SK-N-SH (cell line): ENCODE measurements at regions not wholly inside any gene's neighbourhood (a gene's known extent, or its start where the extent isn't known, plus 50 kb on each side); places are given as distances from the start of the nearest gene placed in this dataset.

Source experiments
- CTCF ChIA-PET: fragments of 300-600, 350-600 bp; formaldehyde crosslinking; extraction: SDS; loops from one replicate; lab custom pipeline; 2021; lab: Yijun Ruan, JAX
- POLR2A ChIA-PET: fragments of 350-600 bp; sonication (Branson Sonifier 250); formaldehyde crosslinking; extraction: SDS; loops from one replicate; lab custom pipeline; 2020; ENCODE audit warnings: antibody characterized with exemption, inconsistent platforms; lab: Yijun Ruan, JAX
- DNase-seq: peaks from one replicate; pipeline ENCODE4 v3.0.0; 2012
- H2AFZ ChIP-seq: fragments of 200-600 bp; sonication (generic); 2 replicates; pipeline ENCODE4 v1.8.1; 2016; ENCODE audit warnings: antibody characterized with exemption, mild to moderate bottlenecking, low read depth
- H3F3A ChIP-seq: fragments of 200-600 bp; sonication (generic); replicated peaks from 2 replicates; pipeline ENCODE3; 2016; ENCODE audit warnings: antibody characterized with exemption, mild to moderate bottlenecking; ENCODE audit not compliant: insufficient read depth
- H3K27ac ChIP-seq, 2 experiments: fragments of 200-500 bp in 1 of 2; fragments of 200-600 bp in 1 of 2; sonication (Bioruptor generic) in 1 of 2; sonication (generic), shearing (Covaris generic) in 1 of 2; 2 replicates each; pipeline versions ENCODE4 v1.5.1 to v1.6.1; 2014 to 2016; ENCODE audit warnings: low read depth in 2 of 2, inconsistent platforms in 1 of 2, low read length in 1 of 2, mild to moderate bottlenecking in 1 of 2, mixed read lengths in 1 of 2
- H3K27me3 ChIP-seq: fragments of 200-600 bp; sonication (generic), shearing (Covaris generic); 2 replicates; pipeline ENCODE4 v1.6.1; 2016; ENCODE audit warnings: mixed run types; ENCODE audit not compliant: insufficient read depth
- H3K36me3 ChIP-seq, 2 experiments: fragments of 200-500 bp in 1 of 2; fragments of 200-600 bp in 1 of 2; sonication (Bioruptor generic) in 1 of 2; sonication (generic) in 1 of 2; replicated peaks in 1 of 2; 2 replicates each; pipeline versions ENCODE3 to v1.5.1; 2014 to 2016; ENCODE audit warnings: low read length in 1 of 2, mild to moderate bottlenecking in 1 of 2; ENCODE audit not compliant: insufficient read depth in 2 of 2, control insufficient read depth in 1 of 2
- H3K4me1 ChIP-seq, 2 experiments: fragments of 200-500 bp in 1 of 2; fragments of 200-600 bp in 1 of 2; sonication (Bioruptor generic) in 1 of 2; sonication (generic), shearing (Covaris generic) in 1 of 2; 2 replicates each; pipeline versions ENCODE4 v1.5.1 to v1.6.1; 2014 to 2016; ENCODE audit warnings: low read depth in 1 of 2, low read length in 1 of 2, mixed run types in 1 of 2; ENCODE audit not compliant: insufficient read depth in 2 of 2, control insufficient read depth in 1 of 2
- H3K4me2 ChIP-seq: fragments of 200-600 bp; sonication (generic), shearing (Covaris generic); 2 replicates; pipeline ENCODE4 v1.6.1; 2017; ENCODE audit warnings: mixed run types
- H3K4me3 ChIP-seq, 2 experiments: fragments of 200-500 bp in 1 of 2; fragments of 200-600 bp in 1 of 2; sonication (Bioruptor generic) in 1 of 2; sonication (generic), shearing (Covaris generic) in 1 of 2; 2 replicates each; pipeline versions ENCODE4 v1.5.1 to v1.8.1; 2014 to 2016; ENCODE audit warnings: low read depth in 2 of 2, inconsistent platforms in 1 of 2, low read length in 1 of 2, mild to moderate bottlenecking in 1 of 2, mixed read lengths in 1 of 2, moderate library complexity in 1 of 2
- H3K79me2 ChIP-seq: fragments of 200-600 bp; sonication (generic); 2 replicates; pipeline ENCODE4 v1.8.1; 2017; ENCODE audit warnings: mild to moderate bottlenecking; ENCODE audit not compliant: insufficient read depth
- H3K9ac ChIP-seq: fragments of 200-600 bp; sonication (generic); 2 replicates; pipeline ENCODE4 v1.6.1; 2017; ENCODE audit warnings: mixed run types
- H3K9me2 ChIP-seq: fragments of 200-600 bp; sonication (generic); 2 replicates; pipeline ENCODE4 v1.6.1; 2017; ENCODE audit warnings: mixed run types
- H3K9me3 ChIP-seq: fragments of 200-600 bp; sonication (generic); 2 replicates; pipeline ENCODE4 v1.6.1; 2017; ENCODE audit warnings: mixed run types, mild to moderate bottlenecking, moderate library complexity
- H4K20me1 ChIP-seq: fragments of 200-600 bp; sonication (generic); 2 replicates; pipeline ENCODE4 v1.6.1; 2017; ENCODE audit warnings: mild to moderate bottlenecking, mixed run types; ENCODE audit not compliant: insufficient read depth
- EZH2phosphoT487 ChIP-seq: fragments of 200-600 bp; sonication (generic); IDR thresholded peaks from 2 replicates; pipeline ENCODE4 v1.6.1; 2017; ENCODE audit warnings: low read depth, mixed run types, mild to moderate bottlenecking, antibody characterized with exemption, moderate library complexity, borderline replicate concordance
- FOXM1 ChIP-seq: IDR thresholded peaks from 2 replicates; pipeline ENCODE4 v1.4.0; 2012; ENCODE audit warnings: low read depth, mild to moderate bottlenecking
- GABPA ChIP-seq: IDR thresholded peaks from 2 replicates; pipeline ENCODE4 v1.4.0; 2012; ENCODE audit warnings: low read depth, mild to moderate bottlenecking
- MXI1 ChIP-seq: IDR thresholded peaks from 2 replicates; pipeline ENCODE4 v1.6.1; 2012; ENCODE audit warnings: mild to moderate bottlenecking, low read depth, low read length, improper control_type of control experiment
- NRF1 ChIP-seq: IDR thresholded peaks from 2 replicates; pipeline ENCODE4 v1.6.1; 2012; ENCODE audit warnings: low read depth, mild to moderate bottlenecking, low read length
- RFX5 ChIP-seq: IDR thresholded peaks from 2 replicates; pipeline ENCODE4 v1.6.1; 2012; ENCODE audit warnings: mild to moderate bottlenecking, improper control_type of control experiment, low read length
- RXRA ChIP-seq: IDR thresholded peaks from 2 replicates; pipeline ENCODE4 v1.4.0; 2012; ENCODE audit warnings: low read depth, mild to moderate bottlenecking, borderline replicate concordance
- SMC3 ChIP-seq: IDR thresholded peaks from 2 replicates; pipeline ENCODE4 v1.6.1; 2012; ENCODE audit warnings: low read depth, low read length, improper control_type of control experiment
- TEAD4 ChIP-seq: IDR thresholded peaks from 2 replicates; pipeline ENCODE4 v1.4.0; 2012; ENCODE audit warnings: mild to moderate bottlenecking, borderline replicate concordance; ENCODE audit not compliant: insufficient read depth
- WGBS: methylation state at CpG from one replicate; pipeline ENCODE4 v1.1.6; 2017; ENCODE audit warnings: low lambda C conversion rate; 5-methylcytosine and 5-hydroxymethylcytosine counted together
- TF ChIP-seq, protein P1 (sequence below): fragments of 200-600 bp; sonication (generic); IDR thresholded peaks from 2 replicates; pipeline ENCODE4 v1.6.1; 2017; ENCODE audit warnings: antibody characterized with exemption, mild to moderate bottlenecking, moderate library complexity
- TF ChIP-seq, protein P2 (sequence below): IDR thresholded peaks from 2 replicates; pipeline ENCODE4 v1.4.0; 2012; ENCODE audit warnings: low read depth

- no peaks in the 10 kb centered on the region for H3K9me3 ChIP-seq
- H3K9ac ChIP-seq: no peak overlapping the region
- TF ChIP-seq GABPA: no peak
- TF ChIP-seq, protein P1, sequence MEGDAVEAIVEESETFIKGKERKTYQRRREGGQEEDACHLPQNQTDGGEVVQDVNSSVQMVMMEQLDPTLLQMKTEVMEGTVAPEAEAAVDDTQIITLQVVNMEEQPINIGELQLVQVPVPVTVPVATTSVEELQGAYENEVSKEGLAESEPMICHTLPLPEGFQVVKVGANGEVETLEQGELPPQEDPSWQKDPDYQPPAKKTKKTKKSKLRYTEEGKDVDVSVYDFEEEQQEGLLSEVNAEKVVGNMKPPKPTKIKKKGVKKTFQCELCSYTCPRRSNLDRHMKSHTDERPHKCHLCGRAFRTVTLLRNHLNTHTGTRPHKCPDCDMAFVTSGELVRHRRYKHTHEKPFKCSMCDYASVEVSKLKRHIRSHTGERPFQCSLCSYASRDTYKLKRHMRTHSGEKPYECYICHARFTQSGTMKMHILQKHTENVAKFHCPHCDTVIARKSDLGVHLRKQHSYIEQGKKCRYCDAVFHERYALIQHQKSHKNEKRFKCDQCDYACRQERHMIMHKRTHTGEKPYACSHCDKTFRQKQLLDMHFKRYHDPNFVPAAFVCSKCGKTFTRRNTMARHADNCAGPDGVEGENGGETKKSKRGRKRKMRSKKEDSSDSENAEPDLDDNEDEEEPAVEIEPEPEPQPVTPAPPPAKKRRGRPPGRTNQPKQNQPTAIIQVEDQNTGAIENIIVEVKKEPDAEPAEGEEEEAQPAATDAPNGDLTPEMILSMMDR: no peak
- TF ChIP-seq NRF1: no peak
- no peak for TF ChIP-seq MXI1
- TF ChIP-seq RXRA: no peak
- TF ChIP-seq TEAD4: no peak
- no peak for TF ChIP-seq EZH2phosphoT487
- TF ChIP-seq, protein P2, sequence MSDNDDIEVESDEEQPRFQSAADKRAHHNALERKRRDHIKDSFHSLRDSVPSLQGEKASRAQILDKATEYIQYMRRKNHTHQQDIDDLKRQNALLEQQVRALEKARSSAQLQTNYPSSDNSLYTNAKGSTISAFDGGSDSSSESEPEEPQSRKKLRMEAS: no peak
- CTCF ChIA-PET: no interaction called here
- POLR2A ChIA-PET: no interaction called here
- H3K27me3 ChIP-seq: no peaks in the 10 kb centered on the region
- H3F3A ChIP-seq: no peaks in the 10 kb centered on the region
- no peaks in the 10 kb centered on the region for H3K4me1 ChIP-seq
- H3K4me2 ChIP-seq: no peak overlapping the region
- H4K20me1 ChIP-seq: no peaks in the 10 kb centered on the region
- no peak for DNase-seq
- no peak overlapping the region for H3K4me3 ChIP-seq
- peak overlapping the region; percentile 23 for H2AFZ ChIP-seq
- no peaks in the 10 kb centered on the region for H3K36me3 ChIP-seq
- H3K9me2 ChIP-seq: no peaks in the 10 kb centered on the region
- 88% methylated on average over 2 of the region's 2 CpGs for WGBS
- no peaks in the 10 kb centered on the region for H3K79me2 ChIP-seq
- H3K27ac ChIP-seq: no peak overlapping the region
Measured at GRCh38 chr6:18326001-18326400, 61.1 kb upstream of the RNF144B start.

GRCh38 chr6:18324706-18325042, 60.3 kb upstream of the DEK start:
- no peak overlapping the region for H3K27ac ChIP-seq
- H3K4me3 ChIP-seq: no peak overlapping the region
- 71% methylated on average over 4 of the region's 4 CpGs for WGBS
- H3K9me2 ChIP-seq: no peaks in the 10 kb centered on the region
- H3K4me2 ChIP-seq: no peak overlapping the region
- no peak overlapping the region for H2AFZ ChIP-seq
- no peaks in the 10 kb centered on the region for H3K36me3 ChIP-seq
- no peak for TF ChIP-seq SMC3
- no peak for TF ChIP-seq FOXM1
- TF ChIP-seq RFX5: no peak
- no peak for TF ChIP-seq GABPA
- DNase-seq: no peak
- H3K27me3 ChIP-seq: no peaks in the 10 kb centered on the region
- H4K20me1 ChIP-seq: no peaks in the 10 kb centered on the region
- CTCF ChIA-PET: interaction anchor here (0.8 to 2.8 kb wide), 3 partner anchors 22 to 181 kb away, joined by 3 to 32 read pairs (median 28); no protein-coding TSS in a partner anchor
- H3F3A ChIP-seq: no peaks in the 10 kb centered on the region
- POLR2A ChIA-PET: no interaction called here
- H3K9me3 ChIP-seq: no peaks in the 10 kb centered on the region
- no peaks in the 10 kb centered on the region for H3K4me1 ChIP-seq
- no peak overlapping the region for H3K9ac ChIP-seq
- no peaks in the 10 kb centered on the region for H3K79me2 ChIP-seq
